Nephron progenitor cell (in vitro differentiated cells): ENCODE measurements at regions not wholly inside any gene's neighbourhood (a gene's known extent, or its start where the extent isn't known, plus 50 kb on each side); places are given as distances from the start of the nearest gene placed in this dataset.

ENCODE experiments used
- DNase-seq: peaks from one replicate; pipeline ENCODE4 v3.0.0; 2021
- H3K27ac Mint-ChIP-seq: 2 replicates; pipeline ENCODE4 v1.8.0; 2021; ENCODE audit warnings: mild to moderate bottlenecking, moderate library complexity, mixed read lengths
- H3K27me3 Mint-ChIP-seq: 2 replicates; pipeline ENCODE4 v1.8.0; 2021; ENCODE audit warnings: mild to moderate bottlenecking, low read depth, mixed read lengths; ENCODE audit not compliant: poor library complexity
- H3K36me3 Mint-ChIP-seq: 2 replicates; pipeline ENCODE4 v1.8.0; 2021; ENCODE audit warnings: low read depth, mixed read lengths
- H3K4me1 Mint-ChIP-seq: 2 replicates; pipeline ENCODE4 v1.8.0; 2021; ENCODE audit warnings: mixed read lengths
- H3K4me3 Mint-ChIP-seq: 2 replicates; pipeline ENCODE4 v1.8.0; 2021; ENCODE audit warnings: mild to moderate bottlenecking, moderate library complexity, mixed read lengths
- H3K9me3 Mint-ChIP-seq: 2 replicates; pipeline ENCODE4 v1.8.0; 2021; ENCODE audit warnings: mild to moderate bottlenecking, moderate library complexity, mixed read lengths
- TF ChIP-seq, protein P1 (sequence below): fragments of 200-600 bp; sonication (generic); IDR thresholded peaks from 2 replicates; pipeline ENCODE4 v1.5.0; 2021; ENCODE audit warnings: antibody characterized with exemption

DNA sequence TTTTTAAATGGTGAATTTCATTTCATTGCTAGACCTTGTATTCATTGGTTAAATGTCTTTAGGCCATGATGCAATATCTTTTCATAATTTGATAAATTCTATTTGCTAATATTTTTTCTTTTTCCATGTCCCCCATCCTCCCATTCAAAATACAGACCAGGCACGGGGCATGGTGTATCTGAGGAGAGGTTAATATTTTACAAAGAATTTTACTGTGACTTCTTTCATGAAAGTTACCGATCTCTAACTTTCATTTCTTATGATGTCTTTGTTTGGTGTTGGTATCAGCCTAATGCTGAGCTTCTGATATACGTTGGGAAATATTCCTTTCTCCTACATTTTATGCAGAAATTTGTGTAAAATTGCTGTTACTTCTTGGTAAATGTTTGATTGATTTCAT, 216.7 kb upstream of the IGFBP3 start:
- Mint-ChIP-seq H3K4me3 (no peak overlapping the region), H3K27me3 (no peaks in the 10 kb centered on the region), H3K4me1 (peaks cover under 1% of the 10 kb centered on the region), H3K36me3 (no peaks in the 10 kb centered on the region), H3K27ac (no peak overlapping the region), H3K9me3 (peaks cover 7% of the 10 kb centered on the region)
- TF ChIP-seq, protein P1, sequence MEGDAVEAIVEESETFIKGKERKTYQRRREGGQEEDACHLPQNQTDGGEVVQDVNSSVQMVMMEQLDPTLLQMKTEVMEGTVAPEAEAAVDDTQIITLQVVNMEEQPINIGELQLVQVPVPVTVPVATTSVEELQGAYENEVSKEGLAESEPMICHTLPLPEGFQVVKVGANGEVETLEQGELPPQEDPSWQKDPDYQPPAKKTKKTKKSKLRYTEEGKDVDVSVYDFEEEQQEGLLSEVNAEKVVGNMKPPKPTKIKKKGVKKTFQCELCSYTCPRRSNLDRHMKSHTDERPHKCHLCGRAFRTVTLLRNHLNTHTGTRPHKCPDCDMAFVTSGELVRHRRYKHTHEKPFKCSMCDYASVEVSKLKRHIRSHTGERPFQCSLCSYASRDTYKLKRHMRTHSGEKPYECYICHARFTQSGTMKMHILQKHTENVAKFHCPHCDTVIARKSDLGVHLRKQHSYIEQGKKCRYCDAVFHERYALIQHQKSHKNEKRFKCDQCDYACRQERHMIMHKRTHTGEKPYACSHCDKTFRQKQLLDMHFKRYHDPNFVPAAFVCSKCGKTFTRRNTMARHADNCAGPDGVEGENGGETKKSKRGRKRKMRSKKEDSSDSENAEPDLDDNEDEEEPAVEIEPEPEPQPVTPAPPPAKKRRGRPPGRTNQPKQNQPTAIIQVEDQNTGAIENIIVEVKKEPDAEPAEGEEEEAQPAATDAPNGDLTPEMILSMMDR = no peak
- no peak for DNase-seq

DNA sequence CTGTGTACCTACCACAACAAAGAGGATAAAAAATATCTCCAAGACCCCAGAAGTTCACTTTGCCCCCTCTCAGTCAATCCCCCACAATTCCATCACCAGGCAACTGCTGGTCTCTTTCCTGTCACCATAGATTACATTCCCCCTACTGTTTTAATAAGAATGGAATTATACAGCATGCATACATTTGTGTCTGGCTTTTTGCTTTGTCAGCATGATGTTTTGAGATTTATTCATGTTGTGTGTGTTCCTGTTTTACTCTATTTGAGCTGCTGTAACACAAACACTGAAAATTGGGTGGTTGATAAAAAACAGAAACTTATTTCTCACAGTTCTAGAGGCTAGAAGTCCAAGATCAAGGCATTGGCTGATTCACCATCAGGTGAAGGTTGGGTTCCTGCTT, 214.5 kb upstream of the IGFBP3 start:
- no peak overlapping the region for H3K27ac Mint-ChIP-seq
- no peak overlapping the region for H3K4me3 Mint-ChIP-seq
- H3K36me3 Mint-ChIP-seq = no peaks in the 10 kb centered on the region
- H3K27me3 Mint-ChIP-seq = no peaks in the 10 kb centered on the region
- TF ChIP-seq, protein P1 = no peak
- DNase-seq = no peak
- H3K4me1 Mint-ChIP-seq = peaks cover 10% of the 10 kb centered on the region
- H3K9me3 Mint-ChIP-seq = no peaks in the 10 kb centered on the region

DNA sequence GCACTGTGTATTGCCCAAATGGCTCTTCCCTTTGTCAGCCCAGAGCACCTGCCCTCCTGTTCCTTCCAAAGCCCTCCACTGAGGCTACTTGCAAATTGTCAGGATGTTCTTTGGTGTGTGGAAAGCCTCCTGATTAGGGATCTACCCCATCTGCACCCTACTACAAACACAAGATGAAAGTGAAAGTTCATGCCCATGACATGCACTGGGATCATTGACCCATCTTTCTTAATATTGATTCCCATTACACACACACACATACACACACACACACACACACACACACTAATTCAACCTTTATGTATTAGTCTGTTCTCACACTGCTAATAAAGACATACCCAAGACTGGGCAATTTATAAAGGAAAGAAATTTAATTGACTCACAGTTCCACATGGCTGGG, 213.7 kb upstream of the IGFBP3 start:
- Mint-ChIP-seq H3K4me1 (peaks cover 10% of the 10 kb centered on the region), H3K9me3 (no peaks in the 10 kb centered on the region), H3K27me3 (no peaks in the 10 kb centered on the region), H3K36me3 (no peaks in the 10 kb centered on the region), H3K4me3 (no peak overlapping the region), H3K27ac (no peak overlapping the region)
- DNase-seq = no peak
- TF ChIP-seq, protein P1 = no peak

DNA sequence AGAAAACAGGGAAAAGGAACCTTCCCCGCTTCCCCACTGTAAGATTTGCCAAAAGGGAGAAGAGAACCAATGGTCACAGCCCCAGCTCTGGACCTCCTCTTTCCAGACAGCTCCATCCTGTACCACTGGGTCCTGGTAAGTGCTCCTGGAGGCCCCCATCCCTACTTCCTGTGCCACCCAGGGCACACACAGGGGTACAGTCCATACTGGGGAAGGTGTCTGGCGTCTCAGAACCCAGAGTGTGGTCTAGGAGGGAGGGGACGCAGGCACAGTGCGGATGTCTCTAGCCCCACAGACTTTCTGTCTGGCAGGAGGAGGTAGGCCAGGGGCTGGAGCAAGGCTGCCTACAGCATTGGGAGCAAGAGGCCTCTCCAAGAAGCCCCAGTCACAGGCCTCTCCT, 213.3 kb upstream of the IGFBP3 start:
- Mint-ChIP-seq H3K27ac (no peak overlapping the region), H3K36me3 (no peaks in the 10 kb centered on the region), H3K27me3 (no peaks in the 10 kb centered on the region), H3K4me3 (no peak overlapping the region), H3K9me3 (no peaks in the 10 kb centered on the region), H3K4me1 (peaks cover 10% of the 10 kb centered on the region)
- DNase-seq = no peak
- TF ChIP-seq, protein P1 = no peak

DNA sequence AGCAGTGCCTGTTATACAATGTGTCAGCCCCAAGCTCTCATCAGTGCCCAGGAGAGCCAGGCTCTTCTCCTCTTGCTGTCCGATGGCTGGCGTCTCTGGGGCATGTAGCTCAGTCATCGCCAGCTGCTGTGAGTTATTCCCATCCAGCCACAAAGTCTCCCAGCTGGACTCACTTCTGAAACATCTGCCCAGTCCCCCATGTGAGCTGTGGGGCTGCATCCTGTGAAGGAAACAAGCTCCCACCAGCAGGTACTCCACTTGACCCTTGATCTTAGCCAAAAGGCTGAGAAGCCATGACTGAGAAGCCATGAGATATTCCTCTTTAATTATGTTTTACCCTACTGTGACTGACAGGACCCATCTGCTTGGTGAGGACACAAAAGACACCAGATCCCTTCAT, 212.7 kb upstream of the IGFBP3 start:
- TF ChIP-seq, protein P1 = no peak
- Mint-ChIP-seq H3K4me3 (no peak overlapping the region), H3K27ac (no peak overlapping the region), H3K9me3 (no peaks in the 10 kb centered on the region), H3K27me3 (no peaks in the 10 kb centered on the region), H3K4me1 (peaks cover 10% of the 10 kb centered on the region), H3K36me3 (no peaks in the 10 kb centered on the region)
- DNase-seq = no peak

DNA sequence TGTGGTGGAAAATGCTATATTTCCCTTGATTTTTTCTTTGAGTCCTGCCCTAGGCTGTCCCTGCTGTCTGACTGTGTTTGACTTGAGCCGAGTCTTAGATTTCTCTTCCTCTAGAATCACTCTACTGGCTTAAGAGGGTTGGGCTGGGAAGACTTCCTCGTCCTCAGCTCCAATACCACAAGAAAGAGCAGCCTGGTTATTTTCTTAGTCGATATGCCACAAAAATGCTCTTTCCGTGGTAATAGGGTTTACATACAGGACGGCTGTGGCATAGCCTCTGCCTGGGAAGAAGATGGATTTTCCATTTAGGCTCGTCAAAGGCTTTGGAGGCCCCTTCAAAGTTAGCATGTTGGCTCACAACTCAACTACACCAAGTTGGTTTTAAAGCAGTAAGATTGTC, 212.0 kb upstream of the IGFBP3 start:
- DNase-seq = no peak
- Mint-ChIP-seq H3K36me3 (no peaks in the 10 kb centered on the region), H3K4me1 (peaks cover 10% of the 10 kb centered on the region), H3K27ac (no peak overlapping the region), H3K9me3 (no peaks in the 10 kb centered on the region), H3K4me3 (no peak overlapping the region), H3K27me3 (no peaks in the 10 kb centered on the region)
- TF ChIP-seq, protein P1 = no peak
